ENCODE measurements at regions not wholly inside any gene's neighbourhood (a gene's known extent, or its start where the extent isn't known, plus 50 kb on each side); places are given as distances from the start of the nearest gene placed in this dataset.
"Not testable (repeated sequence)": the region's sequence is repeated elsewhere in the genome, so short reads cannot be mapped to it uniquely, and the experiment has no call there.

- DNase-seq (ENCODE audit: low read depth): no peak
Measured at GRCh38 chr13:83730674-83731073, 151.6 kb downstream of the SLITRK1 start.

DNA sequence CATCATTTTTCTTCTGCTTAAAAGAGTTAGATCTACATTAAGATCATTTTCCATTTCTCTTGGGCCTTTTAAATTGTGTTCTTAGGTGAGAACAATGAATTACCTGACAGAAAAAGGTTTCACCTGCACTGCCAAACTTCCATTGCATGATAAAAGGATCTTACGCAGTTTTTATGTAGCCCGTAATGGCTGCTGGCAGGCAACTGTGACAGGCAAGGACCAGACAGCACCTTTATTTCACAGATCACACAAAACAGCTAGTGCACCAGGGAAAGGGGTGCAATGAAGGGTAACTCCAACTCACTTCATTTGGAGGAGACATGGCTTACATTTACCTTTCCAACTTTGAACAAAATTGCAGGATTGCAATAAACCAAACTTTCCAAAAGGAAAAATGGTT is 159.8 kb downstream of the SLITRK1 start:
- DNase-seq (ENCODE audit: low read depth): no peak

GRCh38 chr13:83716121-83716520 is 166.2 kb downstream of the SLITRK1 start:
- DNase-seq (ENCODE audit: low read depth): no peak

- no peak for DNase-seq (ENCODE audit: low read depth)
Measured at GRCh38 chr13:83714236-83714635, 168.0 kb downstream of the SLITRK1 start.

DNA sequence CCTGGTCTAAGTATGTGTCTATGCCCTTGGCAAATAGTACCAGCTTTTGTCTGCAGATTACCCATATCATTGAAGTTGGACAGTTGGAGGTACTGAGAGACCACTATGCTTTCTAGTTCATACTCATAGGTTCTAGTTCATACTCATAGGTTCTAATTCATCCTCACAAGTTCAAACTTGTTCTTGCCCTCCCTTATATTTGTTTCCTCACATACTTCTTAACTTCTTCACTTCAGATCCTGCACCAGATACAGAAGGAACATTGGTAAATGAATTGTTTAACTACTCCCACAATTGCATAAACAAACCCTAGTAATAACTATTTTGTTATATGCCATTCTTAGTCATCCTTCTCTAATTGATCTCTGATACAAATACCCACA is 172.2 kb downstream of the SLITRK1 start:
- peak; percentile 3 for DNase-seq (ENCODE audit: low read depth)

GRCh38 chr13:83709426-83710132 is 172.7 kb downstream of the SLITRK1 start:
- DNase-seq (ENCODE audit: low read depth): peak; percentile 5

- no peak for DNase-seq (ENCODE audit: low read depth)
Measured at GRCh38 chr13:83702021-83702420, 180.3 kb downstream of the SLITRK1 start.

GRCh38 chr13:83692800-83693199 is 189.5 kb downstream of the SLITRK1 start:
- no peak for DNase-seq (ENCODE audit: low read depth)

- DNase-seq (ENCODE audit: low read depth): no peak
Measured at GRCh38 chr13:83691966-83692365, 190.3 kb downstream of the SLITRK1 start.

- no peak for DNase-seq (ENCODE audit: low read depth)
Measured at GRCh38 chr13:83681547-83681946, 200.7 kb downstream of the SLITRK1 start.

DNA sequence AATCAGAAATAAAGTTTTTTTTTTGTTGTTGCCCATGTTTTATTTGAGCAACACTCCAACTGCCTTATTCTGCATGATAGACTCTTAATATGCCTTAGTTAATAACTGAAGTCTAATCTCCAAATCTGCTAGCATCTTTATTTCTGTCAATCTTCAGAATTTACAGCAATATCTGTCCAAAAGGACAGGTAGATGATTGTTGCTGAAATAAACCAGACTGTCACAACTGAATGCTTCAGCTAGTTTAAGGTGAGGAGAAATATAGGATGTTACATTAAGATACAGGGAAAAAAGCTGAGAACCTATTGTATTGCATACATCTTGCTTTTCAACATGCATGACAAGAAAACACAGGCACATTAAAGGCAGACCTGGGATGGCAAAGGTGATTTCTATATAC is 204.3 kb downstream of the SLITRK1 start:
- no peak for DNase-seq (ENCODE audit: low read depth)

GRCh38 chr13:83672612-83673011 is 209.7 kb downstream of the SLITRK1 start:
- no peak for DNase-seq (ENCODE audit: low read depth)

DNA sequence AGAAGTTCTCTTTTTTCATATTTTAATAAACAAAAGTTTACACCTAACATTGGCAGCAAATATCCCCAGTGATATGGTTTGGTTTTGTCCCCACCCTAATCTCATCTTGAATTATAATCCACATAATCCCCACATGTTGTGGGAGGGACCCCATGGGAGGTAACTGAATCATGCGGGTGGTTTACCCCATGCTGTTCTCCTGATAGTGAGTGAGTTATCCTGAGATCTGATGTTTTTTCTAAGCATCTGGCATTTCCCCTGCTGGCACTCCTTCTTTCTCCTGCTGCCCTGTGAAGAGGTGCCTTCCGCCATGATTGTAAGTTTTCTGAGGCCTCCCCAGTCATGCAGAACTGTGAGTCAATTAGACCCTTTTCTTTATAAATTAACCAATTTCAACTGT is 214.7 kb downstream of the SLITRK1 start:
- no peak for DNase-seq (ENCODE audit: low read depth)

- DNase-seq (ENCODE audit: low read depth): peak; percentile 26
Measured at GRCh38 chr13:83666141-83666540, 216.1 kb downstream of the SLITRK1 start.

GRCh38 chr13:83657281-83657680 is 225.0 kb downstream of the SLITRK1 start:
- DNase-seq (ENCODE audit: low read depth): no peak

GRCh38 chr13:83642617-83643016 is 239.7 kb downstream of the SLITRK1 start:
- not testable (repeated sequence) for DNase-seq (ENCODE audit: low read depth)

- no peak for DNase-seq (ENCODE audit: low read depth)
Measured at GRCh38 chr13:83634601-83635000, 247.7 kb downstream of the SLITRK1 start.

DNA sequence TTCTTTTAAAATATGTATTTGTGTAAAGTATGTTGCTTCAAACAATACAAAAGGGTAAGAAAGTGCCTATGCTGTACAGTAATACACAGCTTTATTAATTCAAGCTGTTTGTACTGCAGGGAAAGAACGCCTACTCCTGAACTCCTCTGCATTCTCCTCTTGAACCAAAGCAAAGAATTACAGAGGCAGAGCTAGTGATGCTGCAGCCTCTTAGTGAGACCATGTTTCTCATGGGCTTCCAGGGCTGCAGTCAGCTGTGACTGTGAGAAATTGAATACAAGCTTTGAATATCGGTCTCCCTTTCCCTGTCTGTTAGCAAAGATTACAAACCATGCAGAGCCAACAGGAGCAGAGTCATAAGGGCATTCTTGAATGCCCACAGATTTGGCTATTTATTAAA is 248.5 kb downstream of the SLITRK1 start:
- no peak for DNase-seq (ENCODE audit: low read depth)

GRCh38 chr13:83622422-83622784 is 259.9 kb downstream of the SLITRK1 start:
- peak; percentile 74 for DNase-seq (ENCODE audit: low read depth)

DNA sequence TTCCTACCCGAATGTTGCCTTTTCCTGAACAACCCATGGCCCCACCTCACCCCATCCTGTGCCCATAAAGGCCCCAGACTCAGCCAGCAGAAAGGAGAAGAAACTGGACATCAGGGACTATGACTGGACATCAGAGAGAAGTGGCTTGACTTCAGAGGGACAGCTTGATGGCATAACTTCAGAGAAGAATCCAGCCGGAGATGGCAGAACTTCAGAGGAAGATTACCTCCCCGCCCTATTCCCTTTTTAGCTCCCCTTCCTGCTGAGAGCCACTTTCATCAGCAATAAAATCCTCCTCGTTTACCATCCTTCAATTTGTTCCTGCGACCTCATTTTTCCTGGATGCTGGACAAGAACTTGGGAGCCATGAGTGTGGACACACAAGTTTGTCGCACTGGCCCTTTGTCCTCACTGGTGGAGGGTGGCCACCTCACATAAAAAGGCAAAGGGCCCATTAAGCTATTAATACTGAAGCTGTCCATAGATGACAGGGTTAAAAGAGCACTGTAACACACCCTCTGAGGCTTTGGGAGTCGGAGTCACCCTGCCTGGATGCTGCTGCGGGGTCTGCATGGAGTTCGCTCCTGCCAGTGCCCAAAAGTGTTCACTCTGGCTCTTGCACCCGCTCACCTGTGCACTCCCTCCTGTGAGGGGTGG is 260.4 kb downstream of the SLITRK1 start:
- DNase-seq (ENCODE audit: low read depth): no peak

DNA sequence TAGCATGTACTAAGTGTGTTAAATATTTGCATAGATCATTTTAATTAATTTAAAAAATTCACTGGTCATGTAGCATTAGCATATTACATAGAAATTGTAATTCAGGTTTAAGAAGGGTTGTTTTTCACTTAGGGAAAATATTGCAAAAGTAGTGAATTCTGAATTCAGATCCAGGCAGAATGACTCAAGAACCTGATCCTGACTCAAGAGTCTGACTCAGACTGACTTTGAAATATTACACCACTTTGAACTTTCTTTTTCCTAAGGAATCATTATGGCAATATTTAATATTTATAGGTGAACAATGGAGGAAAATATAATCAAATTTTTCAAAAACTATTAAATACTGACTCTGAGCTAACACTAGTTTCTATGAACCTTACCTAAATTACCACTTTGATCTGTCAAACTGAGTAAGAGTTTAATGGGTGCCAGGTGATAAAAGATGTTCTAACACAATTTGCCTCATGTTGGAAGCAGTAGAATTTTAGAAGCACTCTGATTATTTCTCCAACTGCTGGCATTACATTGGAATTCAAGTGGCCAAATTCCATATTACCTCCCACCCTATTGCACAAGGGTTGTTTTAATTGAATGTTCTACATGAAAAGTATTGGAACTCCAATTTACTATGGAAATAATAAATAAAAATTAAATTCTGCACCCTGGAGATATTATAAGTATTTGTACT is 261.6 kb downstream of the SLITRK1 start:
- DNase-seq (ENCODE audit: low read depth): peak; percentile 82

DNA sequence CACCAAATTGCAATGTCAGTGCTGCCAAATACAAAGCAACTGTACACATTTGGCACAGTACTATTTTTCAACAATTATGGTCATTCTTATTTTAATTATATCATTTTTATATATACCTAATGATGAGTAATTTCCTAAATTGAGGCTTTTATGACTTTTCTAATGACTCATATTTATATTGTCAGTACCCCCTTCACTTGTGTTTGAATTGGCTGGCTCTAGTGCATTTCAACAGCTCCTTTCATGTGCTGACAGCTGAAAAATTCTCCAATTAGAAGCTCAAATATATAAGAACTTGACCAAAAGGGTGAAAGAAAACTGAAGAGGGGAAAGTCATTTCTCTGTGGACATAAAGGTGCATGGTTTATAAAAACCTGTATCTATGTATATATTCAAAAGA is 263.3 kb downstream of the SLITRK1 start:
- DNase-seq (ENCODE audit: low read depth): peak; percentile 60

DNA sequence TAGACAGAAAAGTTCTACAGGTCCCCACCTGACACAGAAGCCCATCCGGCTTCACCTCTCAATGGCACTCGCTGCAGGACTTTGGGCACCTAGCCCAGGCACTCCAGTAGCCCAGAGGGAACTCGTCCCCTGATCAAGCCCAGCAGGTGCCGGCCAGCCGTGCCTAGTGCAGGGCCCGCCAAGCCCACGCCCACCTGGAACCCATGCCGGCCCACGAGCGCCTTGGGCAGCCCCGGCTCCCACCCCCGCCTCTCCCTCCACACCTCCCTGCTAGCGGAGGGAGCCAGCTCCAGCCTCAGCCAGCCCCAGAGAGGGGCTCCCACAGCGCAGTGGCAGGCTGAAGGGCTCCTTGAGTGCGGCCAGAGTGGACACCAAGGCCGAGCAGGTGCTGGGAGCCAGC is 268.8 kb downstream of the SLITRK1 start:
- no peak for DNase-seq (ENCODE audit: low read depth)

Data from iris pigment epithelial cell (primary cell).